HG03571 (cell line): ENCODE measurements at regions not wholly inside any gene's neighbourhood (a gene's known extent, or its start where the extent isn't known, plus 50 kb on each side); places are given as distances from the start of the nearest gene placed in this dataset.

Experiments used
- ATAC-seq: cut with Tn5 transposase; IDR thresholded peaks from one replicate; pipeline ENCODE4 v1.9.1; 2021; ENCODE audit not compliant: unreplicated experiment

- no peak for ATAC-seq
These were observed 508.9 kb upstream of the TCF4 start for GRCh38 chr18:56096861-56097260.

GRCh38 chr18:56089612-56090258, 501.7 kb upstream of the TCF4 start:
- no peak for ATAC-seq

GRCh38 chr18:56086786-56087185, 498.8 kb upstream of the TCF4 start:
- ATAC-seq = no peak

DNA sequence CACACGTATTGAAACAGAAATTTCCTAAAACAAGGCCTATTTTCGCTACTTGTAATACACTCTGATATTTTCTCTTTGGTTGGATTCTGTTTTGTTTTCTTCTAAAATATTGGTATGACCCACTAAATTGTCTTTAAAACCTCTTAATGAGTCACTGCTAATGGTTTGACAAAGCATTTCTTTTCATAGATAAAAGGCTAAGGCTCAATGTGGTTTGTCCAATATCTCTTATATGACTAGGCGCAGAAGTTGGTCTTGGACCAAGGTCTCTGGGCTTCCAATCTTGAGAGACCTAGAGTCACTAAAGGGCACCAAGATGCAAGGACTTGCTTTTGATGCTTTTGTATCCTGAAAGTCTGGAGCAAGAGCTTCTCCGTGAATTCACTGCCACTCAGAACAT, 498.2 kb upstream of the TCF4 start:
- ATAC-seq = no peak

DNA sequence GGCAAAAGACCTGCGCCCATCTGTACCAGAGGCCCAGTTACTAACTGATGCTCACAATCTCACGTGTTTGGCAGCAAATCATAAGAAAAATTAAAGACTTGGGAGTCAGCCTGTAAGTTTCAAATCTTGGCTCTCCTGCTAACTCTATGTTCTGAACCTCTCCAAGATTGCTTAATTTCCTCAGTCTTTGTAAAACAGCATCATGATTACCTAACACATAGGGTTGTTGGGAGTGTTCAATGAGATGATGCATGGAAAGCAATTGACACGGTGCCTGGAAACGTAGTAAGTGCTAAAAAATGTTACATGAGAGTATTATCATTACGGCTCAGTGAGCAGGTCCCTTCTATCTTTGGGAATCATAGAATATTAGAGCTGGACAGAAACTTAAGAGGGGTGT, 497.6 kb upstream of the TCF4 start:
- ATAC-seq = no peak

GRCh38 chr18:56083523-56084287, 495.7 kb upstream of the TCF4 start:
- ATAC-seq = no peak

DNA sequence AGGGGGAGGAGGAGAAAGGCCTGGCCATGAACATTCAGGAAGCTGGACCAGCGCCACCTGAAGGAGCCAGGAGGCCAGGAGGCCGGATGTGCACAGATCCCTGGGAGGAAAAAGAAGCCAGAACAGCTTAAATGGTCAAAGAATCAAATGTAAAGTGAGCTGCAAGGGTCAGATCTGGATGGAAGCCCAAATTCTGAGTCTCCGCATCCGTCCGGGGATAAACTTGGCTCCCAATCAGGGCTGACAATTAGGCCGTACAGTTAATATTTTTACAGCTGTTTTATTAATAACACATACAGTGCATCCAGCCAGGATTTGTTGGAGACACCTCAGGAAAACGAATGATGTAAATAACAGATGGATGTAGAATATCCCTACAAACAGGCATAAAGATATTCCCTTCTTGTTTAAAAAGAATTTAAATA, 495.1 kb upstream of the TCF4 start:
- ATAC-seq = no peak

DNA sequence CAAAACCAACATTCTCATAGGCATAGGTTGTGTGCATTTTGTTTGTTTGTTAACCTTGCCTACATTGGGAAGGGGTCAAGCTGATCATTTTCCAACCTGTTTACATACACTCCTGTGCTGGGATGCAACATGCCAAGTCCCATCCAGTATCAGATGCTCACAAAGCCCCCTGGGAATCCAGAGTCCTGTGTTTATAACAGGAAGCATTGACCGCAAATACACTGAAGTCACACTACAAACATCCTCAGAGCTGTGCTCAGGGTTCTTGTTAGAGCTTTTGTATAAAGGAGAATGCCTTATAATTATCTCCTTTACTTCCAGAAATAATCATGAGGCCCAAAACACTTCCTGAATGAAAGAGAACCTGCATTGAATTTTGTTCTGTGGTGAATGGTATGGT, 488.7 kb upstream of the TCF4 start:
- no peak for ATAC-seq

- ATAC-seq = no peak
These were observed 480.7 kb upstream of the TCF4 start for GRCh38 chr18:56068701-56069100.

DNA sequence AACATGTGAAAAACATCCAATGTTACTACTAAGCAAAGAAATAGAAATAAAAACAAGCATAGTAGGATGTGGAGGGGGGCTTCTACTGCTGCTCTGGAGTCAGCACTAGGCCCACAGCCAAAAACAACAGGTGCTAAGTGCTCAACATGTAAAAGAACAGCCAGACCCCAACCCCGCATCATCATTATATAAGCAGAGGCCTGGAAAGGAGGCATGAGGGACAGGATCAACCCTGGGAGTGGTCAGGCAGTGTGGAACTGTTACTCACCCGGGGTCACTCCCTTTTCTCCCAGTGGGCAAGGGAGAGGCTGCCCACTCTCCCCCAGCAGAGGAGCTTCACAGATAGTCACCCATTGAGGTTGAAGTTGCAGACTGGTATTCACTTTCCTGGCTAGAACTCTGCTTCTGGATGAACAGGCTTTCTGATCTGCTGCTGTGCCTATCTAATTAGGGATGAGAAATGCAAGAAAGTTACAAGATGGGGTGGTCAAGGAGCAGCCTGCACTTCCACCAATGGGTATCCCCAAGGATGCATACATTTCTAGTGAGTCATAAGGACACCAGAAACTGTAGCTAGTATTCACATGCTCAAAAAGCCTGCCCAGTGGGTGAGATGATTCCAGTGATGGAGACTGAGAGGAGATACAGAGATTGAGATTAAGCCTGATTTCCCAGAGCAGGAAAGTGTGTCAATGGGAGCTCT, 480.1 kb upstream of the TCF4 start:
- ATAC-seq = no peak

DNA sequence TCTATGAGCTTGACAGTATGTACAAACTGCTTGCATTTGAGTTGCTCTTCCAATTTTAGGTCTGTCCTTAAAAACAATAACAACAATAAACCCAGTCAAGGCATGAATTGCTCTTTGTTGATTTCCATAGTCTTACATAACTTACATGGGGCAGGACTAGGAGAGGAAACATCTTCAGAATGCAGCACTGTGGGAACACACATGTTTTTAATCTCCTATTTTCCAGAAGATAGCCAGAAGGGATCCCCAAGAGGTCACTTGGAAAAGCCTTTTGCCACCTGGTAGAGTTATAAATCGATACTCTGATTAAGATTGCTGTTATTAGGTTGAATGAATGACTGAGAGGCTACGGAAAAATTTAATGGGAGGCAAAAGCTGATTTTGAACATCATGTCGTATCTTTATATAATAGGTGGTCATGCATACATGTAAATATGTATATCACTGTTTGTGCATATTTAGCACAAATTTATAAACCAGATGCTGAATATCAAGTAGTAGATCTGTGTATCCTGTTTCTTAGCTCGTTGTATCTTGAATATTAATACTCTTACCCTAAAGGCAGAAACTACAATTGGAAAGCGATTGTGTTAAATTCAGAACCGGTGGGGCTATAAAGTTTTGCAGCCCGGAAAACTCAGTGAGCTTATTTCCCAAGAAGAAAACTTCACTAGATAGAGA, 479.4 kb upstream of the TCF4 start:
- no peak for ATAC-seq

- ATAC-seq = no peak
These were observed 478.7 kb upstream of the TCF4 start for GRCh38 chr18:56066524-56067213.

- ATAC-seq = no peak
These were observed 477.1 kb upstream of the TCF4 start for GRCh38 chr18:56065086-56065485.

DNA sequence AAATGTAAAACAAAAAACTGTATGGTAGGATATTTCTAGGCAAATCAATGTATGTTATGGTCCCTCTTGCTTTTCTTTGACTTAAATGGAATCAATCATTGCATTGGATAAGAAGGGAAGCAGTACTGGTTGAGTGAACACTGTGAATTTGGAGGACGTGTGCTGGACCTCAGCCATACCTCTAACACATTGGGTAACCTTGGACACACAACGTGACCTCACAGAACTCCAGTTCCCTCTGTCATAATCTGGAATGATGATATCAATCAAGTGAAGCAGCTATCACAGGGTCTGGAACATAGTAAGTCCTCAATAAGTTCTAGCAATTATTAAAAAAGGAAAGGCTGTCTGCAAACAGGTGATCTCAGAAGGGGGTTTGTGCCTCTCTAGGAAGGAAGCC, 474.9 kb upstream of the TCF4 start:
- ATAC-seq = no peak

GRCh38 chr18:56060967-56061541, 473.1 kb upstream of the TCF4 start:
- no peak for ATAC-seq

GRCh38 chr18:56052202-56052601, 464.2 kb upstream of the TCF4 start:
- no peak for ATAC-seq

- no peak for ATAC-seq
These were observed 456.2 kb upstream of the TCF4 start for GRCh38 chr18:56044239-56044638.

DNA sequence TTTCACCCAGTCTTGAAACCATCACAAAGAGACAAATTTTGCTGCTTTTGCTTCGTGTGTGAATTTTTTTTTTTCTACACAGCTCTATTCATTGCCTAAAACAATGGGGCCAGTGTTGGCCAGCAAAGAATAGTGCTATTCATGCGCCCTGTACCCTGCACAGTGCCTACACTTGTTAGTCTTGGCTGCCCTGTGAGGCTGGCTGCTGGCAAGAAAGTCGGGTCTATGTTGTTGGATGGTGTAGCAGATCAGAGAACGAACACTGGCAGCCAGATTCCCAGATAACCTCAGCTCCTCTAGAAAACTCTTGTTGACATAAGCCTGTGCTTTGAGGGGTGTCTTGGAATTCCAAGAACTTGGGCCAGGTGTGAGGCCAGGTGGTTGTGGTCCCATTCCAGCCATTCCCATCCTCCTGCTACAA, 455.7 kb upstream of the TCF4 start:
- ATAC-seq = no peak

DNA sequence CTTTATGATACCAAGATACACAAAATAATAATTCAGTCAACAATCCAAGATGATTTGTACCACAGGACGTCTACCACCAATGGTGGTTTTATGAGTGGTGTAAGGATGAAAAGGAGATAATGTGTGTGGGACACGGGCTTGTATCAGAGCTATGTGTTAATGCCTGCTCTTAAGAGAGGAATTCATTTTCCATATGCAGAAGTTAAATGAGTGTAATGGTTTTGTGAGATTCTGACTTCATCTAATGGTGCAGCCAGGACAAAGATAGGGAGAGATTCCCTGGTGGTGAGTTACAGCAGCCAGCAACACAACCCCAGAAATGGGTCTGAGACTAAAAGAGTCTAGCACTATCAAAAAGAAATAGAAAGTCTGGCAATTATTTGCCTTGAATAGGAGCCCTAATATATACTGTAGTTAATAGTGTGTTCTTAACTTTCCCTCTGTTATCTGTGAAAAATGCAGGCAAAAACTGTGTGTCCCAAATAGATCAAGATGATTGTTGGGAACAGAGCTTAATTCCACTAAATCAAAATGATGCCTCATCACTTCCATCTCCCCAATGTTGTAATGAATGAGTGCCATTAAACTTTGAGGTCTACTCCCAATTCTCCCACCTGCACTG, 455.0 kb upstream of the TCF4 start:
- ATAC-seq = no peak
